ENCODE measurements at regions not wholly inside any gene's neighbourhood (a gene's known extent, or its start where the extent isn't known, plus 50 kb on each side); places are given as distances from the start of the nearest gene placed in this dataset.

- no peak overlapping the region for H3K9ac ChIP-seq (ENCODE audit: insufficient read length)
- TF ChIP-seq POLR2AphosphoS5 (IDR thresholded peaks at IDR 0.05; ENCODE audit: borderline replicate concordance, low read depth, low read length) (no peak), EZH2 (IDR thresholded peaks at IDR 0.05) (no peak), FOXP2 (optimal IDR thresholded peaks at IDR 0.05; ENCODE audit: control extremely low read depth, extremely low read length, insufficient read depth) (no peak)
- H3K27ac ChIP-seq, result no peak overlapping the region
- no peak for DNase-seq (ENCODE audit: low read depth, low spot score)
- no peaks in the 10 kb centered on the region for H3K9me3 ChIP-seq (ENCODE audit: low read depth, low read length)
- H3K4me3 ChIP-seq, result no peak overlapping the region
- no peaks in the 10 kb centered on the region for H3K36me3 ChIP-seq (ENCODE audit: insufficient read depth, low read length)
These were observed 481.7 kb upstream of the SLC10A2 start for GRCh38 chr13:103547914-103548313.

GRCh38 chr13:103546271-103546670 lies 480.1 kb upstream of the SLC10A2 start:
- Histone ChIP-seq H3K9ac (ENCODE audit: insufficient read length) (no peak overlapping the region), H3K36me3 (ENCODE audit: insufficient read depth, low read length) (no peaks in the 10 kb centered on the region), H3K4me3 (no peak overlapping the region), H3K9me3 (ENCODE audit: low read depth, low read length) (no peaks in the 10 kb centered on the region), H3K27ac (no peak overlapping the region)
- no peak for TF ChIP-seq POLR2AphosphoS5 (IDR thresholded peaks at IDR 0.05; ENCODE audit: borderline replicate concordance, low read depth, low read length)
- TF ChIP-seq EZH2 (IDR thresholded peaks at IDR 0.05), result no peak
- no peak for TF ChIP-seq FOXP2 (optimal IDR thresholded peaks at IDR 0.05; ENCODE audit: control extremely low read depth, extremely low read length, insufficient read depth)
- no peak for DNase-seq (ENCODE audit: low read depth, low spot score)

GRCh38 chr13:103542648-103543047 lies 476.4 kb upstream of the SLC10A2 start:
- DNase-seq (ENCODE audit: low read depth, low spot score), result no peak
- H3K4me3 ChIP-seq, result no peak overlapping the region
- TF ChIP-seq EZH2 (IDR thresholded peaks at IDR 0.05) (no peak), POLR2AphosphoS5 (IDR thresholded peaks at IDR 0.05; ENCODE audit: borderline replicate concordance, low read depth, low read length) (no peak)
- no peak overlapping the region for H3K9ac ChIP-seq (ENCODE audit: insufficient read length)
- H3K27ac ChIP-seq, result no peak overlapping the region
- H3K9me3 ChIP-seq (ENCODE audit: low read depth, low read length), result no peaks in the 10 kb centered on the region
- H3K36me3 ChIP-seq (ENCODE audit: insufficient read depth, low read length), result no peaks in the 10 kb centered on the region

DNA sequence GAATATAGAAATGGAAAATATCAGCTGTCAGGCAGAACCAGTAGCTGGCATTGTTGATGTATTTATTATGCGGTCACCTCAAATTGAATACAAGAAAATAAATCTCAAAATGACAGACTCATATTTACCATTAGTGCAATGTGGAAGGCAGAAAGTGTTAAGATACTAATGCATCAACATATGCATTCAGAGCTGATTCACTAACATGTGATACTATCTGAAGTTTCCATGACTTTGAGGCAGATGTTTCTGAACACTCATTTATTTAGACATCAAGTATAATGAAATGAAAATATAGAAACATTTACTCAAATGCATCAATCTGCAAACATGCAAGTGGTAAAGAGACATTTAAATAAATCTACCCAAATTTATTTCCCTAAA lies 474.2 kb upstream of the SLC10A2 start:
- Histone ChIP-seq H3K4me3 (no peak overlapping the region), H3K9ac (ENCODE audit: insufficient read length) (no peak overlapping the region), H3K36me3 (ENCODE audit: insufficient read depth, low read length) (no peaks in the 10 kb centered on the region), H3K27ac (no peak overlapping the region), H3K9me3 (ENCODE audit: low read depth, low read length) (no peaks in the 10 kb centered on the region)
- DNase-seq (ENCODE audit: low read depth, low spot score), result no peak
- TF ChIP-seq POLR2AphosphoS5 (IDR thresholded peaks at IDR 0.05; ENCODE audit: borderline replicate concordance, low read depth, low read length) (no peak), EZH2 (IDR thresholded peaks at IDR 0.05) (no peak), FOXP2 (optimal IDR thresholded peaks at IDR 0.05; ENCODE audit: control extremely low read depth, extremely low read length, insufficient read depth) (no peak)

- no peak overlapping the region for H3K27ac ChIP-seq
- no peaks in the 10 kb centered on the region for H3K9me3 ChIP-seq (ENCODE audit: low read depth, low read length)
- no peaks in the 10 kb centered on the region for H3K36me3 ChIP-seq (ENCODE audit: insufficient read depth, low read length)
- no peak overlapping the region for H3K4me3 ChIP-seq
- TF ChIP-seq EZH2 (IDR thresholded peaks at IDR 0.05) (no peak), FOXP2 (optimal IDR thresholded peaks at IDR 0.05; ENCODE audit: control extremely low read depth, extremely low read length, insufficient read depth) (no peak), POLR2AphosphoS5 (IDR thresholded peaks at IDR 0.05; ENCODE audit: borderline replicate concordance, low read depth, low read length) (no peak)
- no peak overlapping the region for H3K9ac ChIP-seq (ENCODE audit: insufficient read length)
- DNase-seq (ENCODE audit: low read depth, low spot score), result no peak
These were observed 473.6 kb upstream of the SLC10A2 start for GRCh38 chr13:103539721-103540381.

DNA sequence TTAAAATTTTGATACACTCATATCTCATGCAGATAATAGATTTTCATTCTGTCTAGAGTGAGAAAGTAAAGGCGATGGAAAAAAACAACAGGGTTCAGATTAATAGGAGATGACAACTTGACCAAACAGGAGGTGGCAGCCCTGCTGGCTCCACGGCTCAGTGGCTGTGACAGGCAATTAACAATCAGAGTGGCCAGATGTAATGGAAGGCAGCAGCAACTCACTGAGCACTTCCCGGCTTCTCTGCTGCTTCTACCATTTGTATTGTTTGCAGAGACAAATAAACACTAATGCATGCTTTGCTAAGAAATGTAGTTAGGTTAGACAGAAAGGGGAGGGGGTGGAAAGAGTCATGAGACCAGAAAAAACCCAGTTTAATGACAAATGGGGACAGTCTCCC lies 473.0 kb upstream of the SLC10A2 start:
- H3K36me3 ChIP-seq (ENCODE audit: insufficient read depth, low read length), result no peaks in the 10 kb centered on the region
- H3K4me3 ChIP-seq, result no peak overlapping the region
- H3K9ac ChIP-seq (ENCODE audit: insufficient read length), result no peak overlapping the region
- TF ChIP-seq EZH2 (IDR thresholded peaks at IDR 0.05) (no peak), FOXP2 (optimal IDR thresholded peaks at IDR 0.05; ENCODE audit: control extremely low read depth, extremely low read length, insufficient read depth) (no peak)
- no peak overlapping the region for H3K27ac ChIP-seq
- H3K9me3 ChIP-seq (ENCODE audit: low read depth, low read length), result no peaks in the 10 kb centered on the region
- DNase-seq (ENCODE audit: low read depth, low spot score), result no peak

- no peak overlapping the region for H3K27ac ChIP-seq
- H3K9me3 ChIP-seq (ENCODE audit: low read depth, low read length), result no peaks in the 10 kb centered on the region
- no peak for DNase-seq (ENCODE audit: low read depth, low spot score)
- H3K9ac ChIP-seq (ENCODE audit: insufficient read length), result no peak overlapping the region
- no peak overlapping the region for H3K4me3 ChIP-seq
- H3K36me3 ChIP-seq (ENCODE audit: insufficient read depth, low read length), result no peaks in the 10 kb centered on the region
- TF ChIP-seq EZH2 (IDR thresholded peaks at IDR 0.05) (no peak), FOXP2 (optimal IDR thresholded peaks at IDR 0.05; ENCODE audit: control extremely low read depth, extremely low read length, insufficient read depth) (no peak), POLR2AphosphoS5 (IDR thresholded peaks at IDR 0.05; ENCODE audit: borderline replicate concordance, low read depth, low read length) (no peak)
These were observed 471.4 kb upstream of the SLC10A2 start for GRCh38 chr13:103537616-103538015.

DNA sequence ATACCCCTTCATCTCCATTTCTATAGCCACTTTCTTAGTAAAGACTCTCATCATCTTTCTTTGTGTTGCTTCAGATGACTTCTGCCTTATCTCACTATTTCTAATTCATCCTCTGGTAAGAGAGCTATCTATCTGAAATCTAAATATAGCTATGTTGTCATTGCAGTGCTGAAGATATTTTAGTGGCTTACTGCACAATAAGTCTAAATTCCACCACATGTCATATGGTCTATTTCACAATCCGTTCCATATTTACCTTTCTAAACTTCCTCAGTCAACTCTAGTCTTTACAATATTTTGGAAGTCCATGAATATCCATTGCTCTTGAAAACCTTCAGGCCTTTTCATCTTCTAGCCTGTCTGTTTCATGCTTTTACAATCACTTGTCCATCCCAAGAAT lies 465.1 kb upstream of the SLC10A2 start:
- Histone ChIP-seq H3K9me3 (ENCODE audit: low read depth, low read length) (no peaks in the 10 kb centered on the region), H3K36me3 (ENCODE audit: insufficient read depth, low read length) (no peaks in the 10 kb centered on the region), H3K9ac (ENCODE audit: insufficient read length) (no peak overlapping the region), H3K4me3 (no peak overlapping the region), H3K27ac (no peak overlapping the region)
- TF ChIP-seq POLR2AphosphoS5 (IDR thresholded peaks at IDR 0.05; ENCODE audit: borderline replicate concordance, low read depth, low read length) (no peak), FOXP2 (optimal IDR thresholded peaks at IDR 0.05; ENCODE audit: control extremely low read depth, extremely low read length, insufficient read depth) (no peak), EZH2 (IDR thresholded peaks at IDR 0.05) (no peak)
- DNase-seq (ENCODE audit: low read depth, low spot score), result no peak

DNA sequence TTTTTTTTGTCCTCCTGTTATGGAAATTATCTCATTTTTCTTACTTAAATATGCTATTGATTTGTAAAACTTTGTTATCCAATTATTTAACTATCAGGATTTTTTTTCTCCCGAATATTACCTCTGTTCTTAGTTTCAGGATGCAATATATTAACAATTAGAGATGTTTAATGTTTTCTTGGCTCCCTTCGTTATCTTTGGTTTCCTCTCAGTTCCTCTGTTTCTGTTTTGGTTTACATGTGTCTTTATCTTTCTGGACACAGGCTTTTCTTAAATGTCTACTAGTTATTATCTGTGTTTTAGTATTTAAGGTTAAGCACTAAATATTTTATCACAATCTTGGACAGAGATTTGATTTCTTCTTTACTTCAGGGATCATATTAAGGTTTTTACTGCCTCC lies 462.2 kb upstream of the SLC10A2 start:
- Histone ChIP-seq H3K27ac (no peak overlapping the region), H3K9me3 (ENCODE audit: low read depth, low read length) (no peaks in the 10 kb centered on the region), H3K36me3 (ENCODE audit: insufficient read depth, low read length) (no peaks in the 10 kb centered on the region), H3K4me3 (no peak overlapping the region), H3K9ac (ENCODE audit: insufficient read length) (no peak overlapping the region)
- TF ChIP-seq EZH2 (IDR thresholded peaks at IDR 0.05) (no peak), FOXP2 (optimal IDR thresholded peaks at IDR 0.05; ENCODE audit: control extremely low read depth, extremely low read length, insufficient read depth) (no peak), POLR2AphosphoS5 (IDR thresholded peaks at IDR 0.05; ENCODE audit: borderline replicate concordance, low read depth, low read length) (no peak)
- DNase-seq (ENCODE audit: low read depth, low spot score), result no peak

Data from SK-N-MC (cell line).